OCI-LY7 (cell line): ENCODE measurements at regions not wholly inside any gene's neighbourhood (a gene's known extent, or its start where the extent isn't known, plus 50 kb on each side); places are given as distances from the start of the nearest gene placed in this dataset.
"Not testable (repeated sequence)": the region's sequence is repeated elsewhere in the genome, so short reads cannot be mapped to it uniquely, and the experiment has no call there.

Experiments
- BruUV-seq: library from RNA; stranded (reverse); fragments of 400-500 nt; replicated peaks from 2 replicates; lab custom pipeline; 2021; lab: Mats Ljungman, UMichigan
- CTCF ChIA-PET: fragments of 300-600 bp; sonication (Branson Sonifier 250); formaldehyde crosslinking; loops from one replicate; lab custom pipeline; 2022; ENCODE audit warnings: antibody characterized with exemption; ENCODE audit not compliant: unreplicated experiment; lab: Charles Lee
- POLR2A ChIA-PET: fragments of 300-600 bp; sonication (Branson Sonifier 250); formaldehyde crosslinking; loops from one replicate; lab custom pipeline; 2022; ENCODE audit warnings: antibody characterized with exemption; lab: Charles Lee
- DNase-seq: peaks from one replicate; pipeline ENCODE4 v3.0.0-alpha.2; 2015; ENCODE audit warnings: low spot score
- H2AFZ ChIP-seq: fragments of 200-600 bp; sonication (generic), shearing (Covaris generic); 2 replicates; pipeline ENCODE4 v1.6.1; 2014; ENCODE audit warnings: mild to moderate bottlenecking, antibody characterized with exemption, low read length, moderate library complexity
- H3K27ac ChIP-seq: fragments of 200-600 bp; sonication (generic); 2 replicates; pipeline ENCODE4 v1.5.1; 2014; ENCODE audit warnings: mixed run types, low read depth, mild to moderate bottlenecking, moderate library complexity, low read length, inconsistent platforms; ENCODE audit not compliant: poor library complexity, severe bottlenecking
- H3K36me3 ChIP-seq: fragments of 200-600 bp; sonication (generic); 2 replicates; pipeline ENCODE4 v1.6.1; 2014; ENCODE audit warnings: mild to moderate bottlenecking, antibody characterized with exemption, low read length, moderate library complexity, mixed read lengths; ENCODE audit not compliant: insufficient read depth
- H3K4me1 ChIP-seq: fragments of 200-600 bp; sonication (generic); 2 replicates; pipeline ENCODE4 v1.5.1; 2014; ENCODE audit warnings: mild to moderate bottlenecking, low read length; ENCODE audit not compliant: insufficient read depth, poor library complexity, severe bottlenecking
- H3K4me2 ChIP-seq: fragments of 200-600 bp; sonication (generic); 2 replicates; pipeline ENCODE4 v1.6.1; 2014; ENCODE audit warnings: mild to moderate bottlenecking, low read length
- H3K4me3 ChIP-seq: fragments of 200-600 bp; sonication (generic); 2 replicates; pipeline ENCODE4 v1.5.1; 2014; ENCODE audit warnings: mild to moderate bottlenecking, low read depth, low read length; ENCODE audit not compliant: poor library complexity, severe bottlenecking
- H3K79me2 ChIP-seq: fragments of 200-600 bp; sonication (generic); 2 replicates; pipeline ENCODE4 v1.6.1; 2016; ENCODE audit warnings: low read depth, mild to moderate bottlenecking, low read length, moderate library complexity, mixed read lengths; ENCODE audit not compliant: insufficient read depth
- H3K9me2 ChIP-seq: fragments of 200-600 bp; sonication (generic); 2 replicates; pipeline ENCODE4 v1.6.1; 2016; ENCODE audit warnings: mild to moderate bottlenecking, low read length, mixed read lengths; ENCODE audit not compliant: insufficient read depth
- H3K9me3 ChIP-seq: fragments of 200-600 bp; sonication (generic); 2 replicates; pipeline ENCODE4 v1.6.1; 2014; ENCODE audit warnings: mild to moderate bottlenecking, mixed run types, low read length, mixed read lengths
- H4K20me1 ChIP-seq: fragments of 200-600 bp; sonication (generic); 2 replicates; pipeline ENCODE4 v1.6.1; 2014; ENCODE audit warnings: mild to moderate bottlenecking, antibody characterized with exemption, low read length, moderate library complexity, mixed read lengths; ENCODE audit not compliant: insufficient read depth
- CTCF ChIP-seq: fragments of 200-600 bp; sonication (generic); conservative IDR thresholded peaks from 2 replicates; pipeline ENCODE4 v1.5.1; 2014; ENCODE audit warnings: mild to moderate bottlenecking, antibody characterized with exemption, low read length, moderate library complexity, mixed read lengths
- EZH2phosphoT487 ChIP-seq: fragments of 200-600 bp; sonication (generic); IDR thresholded peaks from 2 replicates; pipeline ENCODE4 v1.6.1; 2018; ENCODE audit warnings: low read depth, borderline replicate concordance, mild to moderate bottlenecking, mixed run types, antibody characterized with exemption, low read length, moderate library complexity, mixed read lengths
- intact Hi-C: fragments of 100-400 bp; cut with micrococcal nuclease; formaldehyde crosslinking; loops from one replicate; pipeline ENCODE4 v1.10.0; 2022; ENCODE audit not compliant: unreplicated experiment

- H3K4me3 ChIP-seq, result no peak overlapping the region
- H3K79me2 ChIP-seq, result no peaks in the 10 kb centered on the region
- POLR2A ChIA-PET, result interaction anchor here (0.6 to 0.8 kb wide), 2 partner anchors 23 to 279 kb away, joined by 3 read pairs; no protein-coding TSS in a partner anchor
- no peak overlapping the region for H3K27ac ChIP-seq
- CTCF ChIA-PET, result interaction anchor here (1.0 to 1.2 kb wide), 2 partner anchors 103 to 313 kb away, joined by 3 read pairs; no protein-coding TSS in a partner anchor
- H4K20me1 ChIP-seq, result no peaks in the 10 kb centered on the region
- BruUV-seq, result no TSS peak
- no peaks in the 10 kb centered on the region for H3K9me3 ChIP-seq
- no peaks in the 10 kb centered on the region for H3K9me2 ChIP-seq
- no peaks in the 10 kb centered on the region for H3K36me3 ChIP-seq
- TF ChIP-seq CTCF (no peak), EZH2phosphoT487 (no peak)
- no peak overlapping the region for H2AFZ ChIP-seq
- no peak for DNase-seq
- intact Hi-C loops, result loop anchor here (1.0 to 2.0 kb wide), 2 partner anchors 232 to 328 kb away; no protein-coding TSS in a partner anchor
- H3K4me1 ChIP-seq, result no peaks in the 10 kb centered on the region
- no peak overlapping the region for H3K4me2 ChIP-seq
Observed at GRCh38 chr4:73340917-73341316, 63.2 kb upstream of the ALB start.

- DNase-seq, result no peak
- ChIA-PET POLR2A (no interaction called here), CTCF (no interaction called here)
- no peak overlapping the region for H3K4me3 ChIP-seq
- no peaks in the 10 kb centered on the region for H3K9me2 ChIP-seq
- no peak for TF ChIP-seq CTCF
- TF ChIP-seq EZH2phosphoT487, result no peak
- no TSS peak for BruUV-seq
- no peak overlapping the region for H3K4me2 ChIP-seq
- no peaks in the 10 kb centered on the region for H3K79me2 ChIP-seq
- H3K4me1 ChIP-seq, result no peaks in the 10 kb centered on the region
- intact Hi-C loops, result no loop called here
- no peaks in the 10 kb centered on the region for H3K9me3 ChIP-seq
- H2AFZ ChIP-seq, result no peak overlapping the region
- H4K20me1 ChIP-seq, result no peaks in the 10 kb centered on the region
- H3K36me3 ChIP-seq, result no peaks in the 10 kb centered on the region
- H3K27ac ChIP-seq, result no peak overlapping the region
Observed at GRCh38 chr4:73335679-73336078, 68.4 kb upstream of the ALB start.

- H3K9me2 ChIP-seq, H4K20me1 ChIP-seq, CTCF ChIA-PET, H3K4me3 ChIP-seq, H3K36me3 ChIP-seq, H3K4me1 ChIP-seq, H3K27ac ChIP-seq, intact Hi-C loops, H3K4me2 ChIP-seq, POLR2A ChIA-PET, H3K9me3 ChIP-seq, H2AFZ ChIP-seq, BruUV-seq, H3K79me2 ChIP-seq, DNase-seq: not testable (repeated sequence)
Observed at GRCh38 chr4:73332012-73332411, 72.1 kb upstream of the ALB start.
